Bronchial epithelial cell (primary cell): ENCODE measurements at regions not wholly inside any gene's neighbourhood (a gene's known extent, or its start where the extent isn't known, plus 50 kb on each side); places are given as distances from the start of the nearest gene placed in this dataset.
A peak's percentile ranks its signal among the peaks of the same experiment; 100 is the strongest.

ENCODE experiments used
- DNase-seq: peaks from one replicate; pipeline ENCODE4 v3.0.0-alpha.2; 2010; ENCODE audit warnings: low read depth
- FAIRE-seq: peaks from 2 replicates; lab custom pipeline; 2011; peaks lifted over from hg19 to GRCh38; lab: Jason Lieb, UNC
- H3K27me3 ChIP-seq: 2 replicates; pipeline ENCODE4 v1.5.1; 2011; ENCODE audit warnings: low read length; ENCODE audit not compliant: control insufficient read depth, insufficient read depth
- H3K36me3 ChIP-seq: 2 replicates; pipeline ENCODE4 v1.5.1; 2011; ENCODE audit warnings: low read length; ENCODE audit not compliant: control insufficient read depth, insufficient read depth
- H3K4me3 ChIP-seq: 2 replicates; pipeline ENCODE4 v1.5.1; 2011; ENCODE audit warnings: mild to moderate bottlenecking, low read depth, low read length, control low read depth
- CTCF ChIP-seq: IDR thresholded peaks from 2 replicates; pipeline ENCODE4 v1.5.1; 2011; ENCODE audit warnings: mild to moderate bottlenecking, moderate library complexity, low read length, control low read depth, inconsistent platforms; ENCODE audit not compliant: insufficient read depth, severe bottlenecking

- Histone ChIP-seq H3K36me3 (no peaks in the 10 kb centered on the region), H3K4me3 (no peak overlapping the region), H3K27me3 (no peaks in the 10 kb centered on the region)
- no peak for DNase-seq
- peak; percentile 76 for FAIRE-seq
- TF ChIP-seq CTCF: no peak
Measured at GRCh38 chr2:226329180-226329579, 470.4 kb downstream of the IRS1 start.

- no peak overlapping the region for H3K4me3 ChIP-seq
- DNase-seq (peak; percentile 82), FAIRE-seq (peak; percentile 80)
- H3K27me3 ChIP-seq: no peaks in the 10 kb centered on the region
- H3K36me3 ChIP-seq: no peaks in the 10 kb centered on the region
- no peak for TF ChIP-seq CTCF
Measured at GRCh38 chr2:226327830-226328229, 471.8 kb downstream of the IRS1 start.

GRCh38 chr2:226325526-226325925 lies 474.1 kb downstream of the IRS1 start:
- Histone ChIP-seq H3K27me3 (no peaks in the 10 kb centered on the region), H3K4me3 (no peak overlapping the region), H3K36me3 (no peaks in the 10 kb centered on the region)
- DNase-seq (peak; percentile 15), FAIRE-seq (no peak)
- no peak for TF ChIP-seq CTCF

- H3K4me3 ChIP-seq: no peak overlapping the region
- FAIRE-seq (no peak), DNase-seq (no peak)
- H3K27me3 ChIP-seq: no peaks in the 10 kb centered on the region
- peak; percentile 26 for TF ChIP-seq CTCF
- H3K36me3 ChIP-seq: no peaks in the 10 kb centered on the region
Measured at GRCh38 chr2:226320076-226320948, 479.3 kb downstream of the IRS1 start.

DNA sequence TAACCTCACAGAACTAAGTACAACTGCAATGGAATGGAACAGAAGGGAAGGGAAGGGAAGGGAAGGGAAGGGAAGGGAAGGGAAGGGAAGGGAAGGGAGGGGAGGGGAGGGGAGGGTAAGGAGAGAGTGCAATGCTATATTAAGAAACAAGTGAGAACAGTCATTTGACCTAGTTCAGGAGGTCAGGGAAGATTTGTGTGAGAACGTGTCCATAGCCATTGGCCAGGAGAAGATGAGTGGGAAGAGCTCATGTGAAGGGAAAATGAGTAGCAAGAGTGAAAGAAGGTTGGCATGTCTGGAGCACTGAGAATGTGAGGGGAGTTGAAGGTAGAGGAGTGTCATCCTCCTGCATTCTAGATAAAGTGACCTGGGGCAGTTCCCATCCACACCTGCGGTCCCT lies 481.6 kb downstream of the IRS1 start:
- Histone ChIP-seq H3K27me3 (no peaks in the 10 kb centered on the region), H3K36me3 (no peaks in the 10 kb centered on the region), H3K4me3 (no peak overlapping the region)
- DNase-seq (no peak), FAIRE-seq (no peak)
- TF ChIP-seq CTCF: no peak
